CD4-positive, alpha-beta T cell treated with Interleukin-2 at 100 ng/mL for 4 hours (primary cell): ENCODE measurements at regions not wholly inside any gene's neighbourhood (a gene's known extent, or its start where the extent isn't known, plus 50 kb on each side); places are given as distances from the start of the nearest gene placed in this dataset.

Experiments
- DNase-seq: peaks from one replicate; pipeline ENCODE4 v3.0.0-alpha.2; 2020; ENCODE audit warnings: low spot score

DNA sequence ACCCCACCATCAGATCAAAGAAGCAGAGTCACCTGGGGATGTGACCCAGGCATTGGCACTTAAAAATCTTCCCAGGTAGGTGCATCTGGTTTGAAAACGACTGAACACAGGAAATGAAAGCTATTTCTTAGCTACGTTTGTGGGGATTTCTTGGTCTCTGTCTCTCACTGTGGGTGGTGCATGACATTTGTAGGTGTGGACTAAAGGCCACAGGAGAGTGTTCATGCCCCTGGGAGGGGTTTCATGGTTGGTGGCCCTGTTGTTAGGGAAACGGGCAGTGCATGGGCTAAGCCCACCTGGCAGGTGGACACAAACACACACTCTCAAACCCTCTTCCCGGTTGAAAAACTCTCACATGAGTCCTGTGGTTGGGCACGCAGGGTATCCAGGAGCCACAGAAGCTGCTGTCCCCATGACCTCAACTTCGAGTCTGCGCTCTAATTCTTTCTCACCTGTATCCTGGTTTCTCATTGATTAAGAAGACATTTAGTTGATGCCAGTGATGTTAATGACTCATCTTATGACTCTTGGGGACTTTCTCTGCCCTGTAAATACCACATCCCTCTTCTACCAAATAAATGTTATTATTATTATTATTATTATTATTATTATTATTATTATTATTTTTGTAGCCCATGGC is 119.4 kb downstream of the MRPS6 start:
- peak; percentile 6 for DNase-seq

DNA sequence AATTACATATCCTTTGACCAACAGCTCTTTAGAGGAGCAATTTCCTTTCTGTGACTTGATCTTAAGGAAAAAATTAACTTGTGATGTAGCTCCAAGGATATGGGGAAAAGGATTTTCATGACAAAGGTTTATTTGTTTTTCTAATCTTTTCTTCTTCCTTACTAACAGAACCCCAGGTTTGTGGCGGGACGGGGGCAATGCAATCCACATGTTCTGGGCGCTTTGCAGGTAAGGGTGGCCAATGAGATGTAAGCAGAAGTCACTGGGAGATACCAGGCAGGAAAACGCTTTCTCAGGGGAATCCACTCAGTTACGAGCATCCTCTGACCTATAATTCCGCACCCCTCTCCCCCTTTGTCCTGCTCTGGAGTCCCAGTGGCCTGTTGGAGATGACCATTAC is 122.0 kb downstream of the MRPS6 start:
- no peak for DNase-seq

DNA sequence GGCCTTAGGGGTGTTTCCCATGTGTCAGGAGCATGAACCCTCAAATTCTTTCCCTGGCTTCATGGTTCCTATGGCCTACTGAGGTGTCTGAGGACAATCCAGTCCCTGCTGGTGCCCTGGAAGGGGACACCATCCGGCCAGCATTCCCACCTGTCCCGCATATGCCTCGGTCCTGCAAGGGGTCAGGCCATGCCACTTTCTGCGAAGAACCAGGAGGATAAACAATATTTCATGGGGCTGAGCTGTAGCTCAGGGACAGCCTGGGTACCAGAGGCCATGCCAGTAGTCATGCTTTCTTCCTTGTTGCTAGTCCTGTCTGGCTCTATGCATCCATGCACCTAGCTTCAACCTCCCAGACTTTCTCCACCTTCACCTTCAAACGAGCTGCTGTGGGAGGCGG is 123.6 kb downstream of the MRPS6 start:
- DNase-seq: no peak

DNA sequence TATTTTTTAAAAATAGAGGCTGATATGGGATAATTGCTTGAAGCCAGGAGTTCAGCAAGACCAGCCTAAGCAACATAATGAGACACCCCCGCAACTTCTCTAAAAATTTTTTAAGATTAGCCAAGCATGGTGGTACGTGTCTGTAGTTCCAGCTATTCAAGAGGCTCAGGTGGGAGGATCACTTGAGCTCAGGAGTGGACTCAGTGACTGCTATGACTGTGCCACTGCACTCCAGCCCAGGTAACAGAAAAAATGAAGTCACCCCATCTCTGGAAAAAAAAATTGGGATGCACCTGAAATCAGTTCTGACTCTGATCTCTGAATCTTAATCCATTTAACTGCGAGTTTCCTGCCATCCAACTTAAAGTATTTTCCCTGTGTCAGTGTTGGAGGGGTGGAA is 124.2 kb downstream of the MRPS6 start:
- DNase-seq: no peak

DNA sequence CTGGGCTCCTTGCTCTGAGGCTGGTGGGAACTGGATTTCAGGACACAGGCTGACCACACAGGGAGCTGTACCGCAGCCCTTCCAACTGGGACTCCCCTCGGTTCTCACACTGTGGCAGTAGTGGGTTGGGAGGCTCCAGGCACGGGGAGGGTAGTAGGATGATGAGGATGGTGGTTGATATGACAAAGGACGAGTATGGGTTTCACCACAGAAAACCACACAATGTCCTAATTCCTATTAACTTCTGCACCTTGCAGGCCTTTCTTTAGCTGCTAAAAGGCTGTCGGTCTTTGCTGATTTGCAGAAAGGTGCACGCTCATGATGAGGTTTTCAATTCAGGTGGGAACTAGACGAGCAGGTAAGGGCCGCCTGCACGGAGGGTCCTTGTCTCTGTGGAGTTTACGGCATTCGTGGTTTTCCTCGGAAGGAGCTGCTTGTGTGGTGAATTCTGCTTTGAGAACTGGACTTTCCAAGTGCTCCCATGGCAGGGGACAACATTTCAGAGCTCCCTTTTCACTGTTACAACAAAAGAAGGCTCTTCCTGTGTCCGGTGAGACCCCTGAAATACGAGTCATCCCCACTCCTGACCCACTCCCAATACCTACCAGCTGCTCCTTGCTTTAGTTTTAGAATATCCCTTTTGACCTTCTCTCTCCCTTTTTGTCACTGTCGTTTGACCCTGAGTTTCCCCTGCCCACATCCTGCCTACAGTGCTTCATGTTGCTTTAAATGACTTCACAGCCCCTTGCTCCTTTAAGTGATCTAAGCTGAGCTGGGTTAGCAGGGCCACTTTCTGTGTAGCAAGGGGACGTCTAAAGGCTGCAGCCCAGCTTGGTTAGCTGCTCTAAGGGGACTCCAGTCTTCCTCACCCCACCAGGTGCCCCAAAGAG is 125.1 kb downstream of the MRPS6 start:
- DNase-seq: peak; percentile 39

DNA sequence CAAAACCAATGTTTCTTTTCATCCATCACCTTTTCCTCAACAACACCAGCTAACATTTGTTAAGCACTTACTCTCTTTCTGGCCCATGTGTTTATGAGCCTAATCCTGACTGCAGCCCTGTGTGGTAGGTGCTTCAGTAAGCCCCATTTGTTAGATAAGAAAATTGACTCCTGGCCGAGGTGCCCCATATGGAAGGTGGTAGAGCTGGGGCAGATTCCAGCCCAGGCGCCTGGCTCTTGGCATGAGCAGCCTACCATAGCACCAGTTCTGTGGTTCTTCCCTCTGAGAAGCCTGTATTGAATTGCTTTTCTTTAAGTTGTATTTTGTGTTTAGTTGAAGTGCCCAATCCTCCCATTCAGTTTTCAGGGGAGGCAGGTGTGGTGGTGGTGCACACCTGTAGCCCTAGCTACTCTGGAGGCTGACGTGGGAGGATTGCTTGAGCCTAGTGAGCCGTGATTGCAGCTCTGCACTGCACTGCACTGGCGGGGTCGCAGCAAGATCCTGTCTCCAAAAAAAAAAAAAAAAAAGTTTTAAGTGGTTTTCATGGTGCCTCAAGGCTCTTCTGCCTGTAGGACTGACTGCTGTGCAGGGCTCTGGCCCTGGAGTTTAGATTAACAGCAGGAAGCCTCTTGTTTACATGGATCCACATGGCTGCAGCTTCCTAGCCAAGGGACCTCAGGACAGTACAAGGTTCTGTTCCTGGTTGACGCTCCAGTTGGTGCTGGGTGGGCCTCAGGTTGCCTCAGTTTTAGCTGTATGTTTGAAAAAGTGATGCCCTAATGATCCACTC is 125.9 kb downstream of the MRPS6 start:
- DNase-seq: no peak

DNA sequence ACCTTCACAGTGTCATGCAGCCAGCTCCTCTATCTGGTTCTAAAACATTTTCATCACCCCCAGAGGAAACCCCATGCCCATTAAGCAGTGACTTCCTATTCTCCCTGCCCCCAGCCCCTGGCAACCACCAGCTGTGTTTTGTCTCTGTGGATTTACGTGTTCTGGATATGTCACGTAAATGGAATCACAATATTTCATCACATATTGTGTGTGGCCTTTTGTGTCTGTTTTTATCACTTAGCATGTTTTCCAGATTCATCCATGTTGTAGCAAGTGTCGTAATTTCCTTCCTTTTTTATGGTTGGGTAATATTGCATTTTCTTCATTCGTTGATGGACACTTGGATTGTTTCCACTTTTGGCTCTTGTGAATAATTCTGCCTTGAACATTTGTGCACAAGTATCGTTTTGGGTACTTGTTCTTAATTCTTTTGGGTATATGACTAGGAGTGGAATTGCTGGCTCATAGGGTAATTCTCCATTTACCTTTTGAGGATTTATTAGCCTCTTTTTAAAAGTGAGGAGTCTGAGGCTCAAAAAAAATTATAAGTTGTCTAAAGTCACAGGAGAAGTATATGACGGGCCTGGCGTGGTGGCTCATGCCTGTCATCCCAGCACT is 127.0 kb downstream of the MRPS6 start:
- DNase-seq: no peak

DNA sequence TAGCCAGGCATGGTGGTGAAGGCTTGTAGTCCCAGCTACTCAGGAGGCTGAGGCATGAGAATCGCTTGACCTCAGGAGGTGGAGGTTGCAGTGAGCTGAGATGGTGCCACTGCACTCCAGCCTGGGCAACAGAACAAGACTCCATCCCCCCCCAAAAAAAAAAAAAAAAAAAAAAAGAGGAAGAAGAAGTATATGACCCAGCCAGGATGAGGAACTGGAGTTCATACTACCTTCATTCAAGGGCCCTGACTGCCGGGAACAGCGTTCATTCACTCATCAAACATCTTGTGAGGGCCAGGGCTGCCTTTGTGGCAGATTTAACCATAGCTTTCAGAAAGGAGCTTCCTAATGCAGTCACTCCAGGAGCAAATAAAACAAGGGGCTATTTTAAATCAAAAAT is 127.6 kb downstream of the MRPS6 start:
- DNase-seq: no peak

DNA sequence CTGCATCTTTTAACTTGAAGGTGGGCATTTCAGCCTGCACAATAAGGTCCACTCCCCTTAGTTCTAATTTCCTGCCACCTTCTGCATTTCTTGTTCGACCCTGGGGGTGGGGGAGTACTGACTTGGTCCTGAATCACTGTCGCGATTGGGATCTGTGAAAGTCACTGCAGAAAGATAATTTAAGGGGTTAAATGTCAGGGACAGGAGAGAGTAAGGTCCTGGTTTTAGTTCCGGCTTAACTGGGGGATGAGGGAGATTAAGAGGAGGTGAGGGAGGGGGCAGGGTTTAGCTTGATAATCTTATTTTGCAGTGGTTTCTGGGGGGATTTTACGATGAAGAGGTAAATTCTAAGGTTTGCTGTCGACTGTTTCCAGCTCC is 128.1 kb downstream of the MRPS6 start:
- DNase-seq: no peak

DNA sequence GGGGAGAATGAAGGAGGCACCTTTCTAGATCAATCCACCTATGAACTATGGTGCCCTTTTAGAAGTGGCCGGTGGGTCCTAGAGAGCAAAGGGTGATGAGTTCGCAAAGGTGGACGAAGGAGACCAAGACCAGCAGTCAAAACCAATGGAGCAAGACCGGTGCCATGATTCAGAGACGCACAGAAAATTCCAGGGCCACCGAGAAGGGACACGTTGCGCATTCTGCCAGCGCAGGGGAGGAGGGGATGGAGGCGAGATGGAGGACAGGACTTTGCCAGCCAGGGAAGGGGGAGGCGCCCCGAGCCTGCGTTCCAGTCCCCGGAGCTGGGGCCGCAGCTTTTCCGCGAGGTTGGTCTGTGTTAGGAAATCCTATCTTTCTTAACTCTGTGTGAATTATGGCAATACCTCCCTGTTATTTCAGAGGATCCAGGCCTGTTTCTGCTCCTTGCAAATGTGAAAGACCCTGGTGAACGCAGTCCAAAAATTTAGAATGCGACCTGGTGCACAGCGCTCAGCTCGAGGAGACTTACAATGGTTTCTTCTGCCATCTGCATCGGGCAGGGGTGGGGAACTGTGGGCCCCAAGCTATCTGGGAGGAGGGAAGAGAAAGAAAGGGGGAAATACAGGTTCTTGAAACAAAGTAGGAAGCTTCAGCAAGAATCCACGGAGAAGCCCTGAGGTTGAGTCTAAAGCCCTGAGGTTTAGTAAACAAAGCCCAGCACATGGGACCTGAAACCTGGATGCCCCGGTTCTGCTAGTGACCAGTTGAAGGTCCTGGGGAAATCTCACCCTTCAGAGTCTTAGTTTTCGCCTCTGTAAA is 129.4 kb downstream of the MRPS6 start:
- DNase-seq: no peak

DNA sequence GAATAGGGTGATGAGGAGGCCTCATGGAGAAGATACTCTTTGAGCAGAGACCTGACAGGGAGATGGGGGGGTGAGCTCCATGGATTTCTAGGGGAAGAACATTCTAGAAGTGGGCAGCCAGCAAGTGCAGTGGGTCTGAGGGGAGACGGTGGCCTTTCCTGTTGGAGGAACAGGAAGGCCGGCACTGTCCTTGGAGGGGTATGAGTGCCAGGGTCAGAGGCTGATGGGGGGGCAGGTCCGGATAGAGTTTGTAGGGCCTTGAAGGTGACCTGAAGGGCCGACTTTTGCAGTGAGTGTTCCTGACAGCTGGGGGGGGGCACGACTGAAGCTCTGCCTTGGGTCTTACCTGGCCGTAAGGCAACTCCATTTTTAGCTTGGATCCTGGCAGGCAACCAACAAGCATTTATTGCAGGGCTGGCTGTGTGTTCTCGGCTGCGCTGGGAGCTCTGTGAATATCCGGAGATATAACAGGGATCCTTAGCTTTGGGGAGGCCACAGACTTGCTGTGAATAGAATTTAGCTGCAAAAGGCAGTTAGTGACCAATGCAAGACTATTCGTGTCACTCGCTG is 130.6 kb downstream of the MRPS6 start:
- no peak for DNase-seq

DNA sequence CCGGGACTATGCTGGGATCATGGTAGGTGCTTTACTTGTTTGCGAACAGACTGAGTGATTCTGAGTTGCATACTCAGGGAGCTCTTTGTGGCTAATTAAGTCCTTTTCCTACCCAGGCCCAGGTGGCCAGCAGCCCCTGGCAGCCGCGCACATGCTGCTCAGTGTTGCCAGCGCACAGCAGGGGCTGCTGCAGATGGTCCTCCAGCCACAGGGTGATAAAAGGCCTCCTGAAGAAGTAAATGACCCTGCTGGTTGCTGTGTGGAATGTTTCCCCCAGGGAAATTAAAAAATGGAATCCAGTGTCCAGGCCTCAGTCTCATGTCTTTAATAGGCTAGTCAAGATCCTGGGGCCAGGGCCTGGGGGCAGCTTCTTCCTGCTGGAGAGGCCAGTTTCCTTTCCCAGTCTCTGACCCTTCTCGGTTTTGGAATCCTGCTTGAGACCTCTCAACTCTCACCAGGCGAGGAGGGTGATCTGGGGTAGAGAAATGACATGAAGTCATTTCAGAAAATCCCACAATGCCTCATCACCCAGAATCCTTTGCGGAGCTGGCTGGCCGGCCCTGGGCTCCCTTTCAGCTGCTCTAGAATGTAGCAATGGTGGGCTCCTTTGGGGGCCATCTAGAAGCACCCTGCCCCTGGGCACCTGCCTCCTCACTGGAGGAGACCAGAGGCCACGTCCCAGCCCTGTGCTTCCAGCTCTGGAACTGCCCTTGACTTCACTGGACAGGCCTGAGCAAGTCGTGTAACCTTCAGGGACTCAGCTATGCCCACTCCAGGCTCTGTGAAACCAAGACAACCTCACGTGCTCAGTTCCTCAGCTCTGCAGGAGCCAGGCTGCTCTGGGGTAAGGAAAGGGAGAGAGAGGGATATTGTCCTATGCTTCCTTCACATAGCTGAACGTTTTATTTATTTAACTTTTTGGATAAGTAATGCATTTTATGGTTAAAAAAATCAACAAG is 131.4 kb downstream of the MRPS6 start:
- no peak for DNase-seq

DNA sequence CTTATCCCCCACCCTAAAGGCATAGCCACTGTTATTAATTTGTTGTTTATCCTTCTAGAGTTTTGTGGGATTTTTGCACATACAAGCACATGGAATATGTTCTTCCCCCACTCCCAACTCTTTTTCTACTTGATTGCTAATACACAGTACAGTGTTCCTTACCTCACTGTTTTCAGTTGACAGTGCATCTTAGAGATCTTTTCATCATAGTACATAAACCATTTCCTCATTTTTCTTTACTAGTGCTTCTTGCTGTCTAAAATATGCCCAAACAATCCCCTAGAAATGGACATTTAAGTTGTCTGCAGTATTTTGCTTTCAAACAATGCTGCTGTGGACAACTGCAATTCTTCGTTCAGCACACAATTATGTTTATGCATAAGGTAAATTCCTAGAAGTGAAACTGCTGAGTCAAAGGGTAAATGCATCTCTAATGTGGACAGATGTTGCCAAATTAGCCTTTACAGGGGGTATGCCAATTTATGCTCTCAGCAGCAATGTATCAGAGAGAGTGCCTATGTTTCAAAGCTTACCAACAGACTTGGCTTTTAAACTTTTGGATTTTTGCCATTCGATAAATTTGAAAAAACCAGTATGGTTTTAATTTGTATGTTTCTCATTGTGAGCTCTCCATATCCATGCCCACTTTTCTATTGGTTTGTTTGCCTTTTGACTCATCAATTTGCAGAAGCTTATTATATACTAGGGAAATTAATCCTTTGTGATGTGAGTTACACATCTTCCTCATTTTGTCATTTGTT is 132.6 kb downstream of the MRPS6 start:
- no peak for DNase-seq

DNA sequence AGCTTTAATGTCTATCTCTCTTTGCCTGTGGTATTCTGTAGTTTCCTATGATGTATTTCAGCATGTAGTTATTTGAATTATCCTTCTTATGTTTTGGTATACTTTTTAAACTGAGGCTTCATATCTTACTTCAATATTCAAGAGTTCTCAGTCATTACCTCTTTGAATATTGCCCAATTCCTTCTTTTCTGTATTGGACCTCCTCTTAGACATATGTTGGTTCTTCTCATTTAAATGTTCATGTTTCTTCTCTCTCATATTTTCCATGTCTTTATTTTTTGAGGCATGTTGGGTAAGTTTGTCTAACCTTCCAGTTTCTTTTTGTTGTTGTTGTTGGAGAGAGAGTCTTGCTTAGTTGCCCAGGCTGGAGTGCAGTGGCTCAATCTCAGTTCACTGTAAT is 140.6 kb downstream of the MRPS6 start:
- DNase-seq: no peak

DNA sequence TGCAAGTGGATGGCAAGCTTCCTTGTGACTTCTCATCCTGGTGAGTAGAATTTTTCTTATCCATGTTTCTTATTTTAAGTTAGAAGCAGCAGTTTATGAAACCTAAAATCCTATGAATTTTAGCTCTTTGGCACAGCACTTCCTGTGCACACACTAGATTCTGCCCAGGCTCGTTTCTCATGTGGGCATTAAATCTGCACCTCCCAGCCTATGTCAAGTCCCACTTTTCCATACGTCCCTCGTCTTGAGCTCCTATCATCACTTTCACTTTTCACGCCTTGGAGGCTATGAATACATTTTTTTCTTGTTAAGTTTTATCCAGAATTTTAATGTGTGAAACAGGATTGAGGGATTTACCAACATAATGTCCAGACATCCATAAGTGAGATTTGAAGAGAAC is 142.1 kb downstream of the MRPS6 start:
- DNase-seq: no peak

DNA sequence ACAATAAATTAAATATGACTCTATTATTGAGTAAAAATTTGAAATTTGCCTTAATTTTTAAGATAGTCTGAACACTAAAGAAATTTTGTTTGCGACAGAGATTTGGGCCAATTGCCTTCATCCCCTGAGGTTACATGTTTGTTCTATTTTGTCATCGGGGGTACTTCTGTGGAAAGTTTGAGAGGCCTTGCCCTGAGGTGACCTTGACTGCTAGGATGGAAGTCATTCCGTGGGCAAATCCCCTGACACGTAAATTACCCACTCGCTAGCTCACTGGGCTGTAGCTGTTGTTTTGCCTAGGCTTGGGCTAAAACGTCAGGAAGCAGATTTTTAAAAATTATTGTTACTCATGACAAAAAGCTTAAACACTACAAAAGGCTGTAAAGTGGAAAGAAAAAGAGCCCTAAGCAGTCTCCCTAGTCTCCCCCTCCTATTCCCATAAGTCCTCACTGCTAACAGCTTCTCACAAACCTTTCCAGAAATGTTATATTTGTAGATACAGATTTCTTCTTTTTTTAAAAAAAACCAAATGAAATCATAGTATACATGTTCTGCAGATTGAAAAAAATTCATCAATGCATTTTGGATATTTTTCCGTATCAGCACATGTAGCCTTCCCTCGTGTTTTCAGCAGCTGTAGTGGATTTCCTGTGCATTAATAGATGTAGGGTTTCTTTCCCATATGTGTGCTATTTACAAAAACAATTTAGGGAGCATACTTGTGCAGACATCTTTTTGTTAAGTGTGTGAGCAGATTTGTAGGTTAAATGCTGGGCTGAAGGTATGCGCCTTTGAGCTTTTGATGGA is 142.7 kb downstream of the MRPS6 start:
- no peak for DNase-seq

DNA sequence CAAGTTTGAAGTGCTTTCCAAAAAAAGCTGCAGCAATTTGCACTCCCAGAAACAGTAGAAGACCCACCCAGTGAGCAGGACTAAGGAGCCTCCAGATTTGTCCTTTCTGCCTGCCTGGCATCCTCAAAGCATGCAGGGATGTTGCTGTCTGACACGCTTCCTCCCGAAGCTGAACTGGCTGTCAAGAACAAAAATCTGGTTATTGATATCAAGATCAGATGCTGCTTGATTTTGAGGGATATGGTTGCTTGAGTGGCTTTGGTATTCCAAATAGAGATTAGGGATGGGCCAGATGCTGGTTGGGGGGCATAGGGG is 143.3 kb downstream of the MRPS6 start:
- no peak for DNase-seq

DNA sequence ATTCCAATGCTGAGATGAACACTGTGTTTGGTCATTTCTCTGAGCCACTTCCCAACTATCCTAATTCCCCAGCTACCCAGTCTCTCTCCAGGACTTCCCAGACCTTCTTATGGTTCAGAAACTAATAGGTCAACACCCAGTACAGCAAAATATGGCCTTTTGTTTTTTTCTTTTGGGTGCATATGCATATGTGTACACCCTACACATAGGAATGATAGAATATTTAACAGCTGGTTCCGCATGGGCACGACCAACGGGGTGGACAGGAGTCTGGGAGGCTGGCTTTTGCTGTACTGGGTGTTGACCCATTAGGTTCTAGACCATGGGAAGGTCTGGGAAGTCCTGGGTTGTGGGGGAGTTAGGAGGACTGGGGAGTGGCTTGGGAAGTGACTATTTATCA is 143.9 kb downstream of the MRPS6 start:
- no peak for DNase-seq
